GM19023 (cell line): ENCODE measurements at regions not wholly inside any gene's neighbourhood (a gene's known extent, or its start where the extent isn't known, plus 50 kb on each side); places are given as distances from the start of the nearest gene placed in this dataset.

Experiments used
- ATAC-seq: cut with Tn5 transposase; IDR thresholded peaks from one replicate; pipeline ENCODE4 v1.9.1; 2021; ENCODE audit warnings: mild to moderate bottlenecking, moderate library complexity; ENCODE audit not compliant: unreplicated experiment

DNA sequence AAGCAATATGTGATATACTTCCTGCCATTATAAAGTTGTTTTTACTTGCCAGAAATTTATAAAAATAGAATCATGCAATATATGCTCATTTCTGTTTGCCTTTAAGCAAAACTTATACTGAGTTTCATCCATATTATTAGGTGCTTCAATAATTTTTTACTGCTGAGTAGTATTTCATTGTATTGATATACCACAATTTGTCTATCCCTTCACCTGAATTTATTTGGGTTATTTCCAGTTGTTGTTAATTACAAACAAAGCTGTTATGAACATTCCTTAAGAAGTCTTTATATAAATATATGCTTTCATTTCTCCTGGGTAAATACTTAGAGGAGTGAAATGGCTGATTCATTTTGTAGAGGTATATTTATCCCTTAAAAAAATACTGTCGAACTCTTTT lies 864.1 kb downstream of the HACE1 start:
- no peak for ATAC-seq

GRCh38 chr6:103983860-103984259 lies 875.9 kb downstream of the HACE1 start:
- ATAC-seq: no peak

DNA sequence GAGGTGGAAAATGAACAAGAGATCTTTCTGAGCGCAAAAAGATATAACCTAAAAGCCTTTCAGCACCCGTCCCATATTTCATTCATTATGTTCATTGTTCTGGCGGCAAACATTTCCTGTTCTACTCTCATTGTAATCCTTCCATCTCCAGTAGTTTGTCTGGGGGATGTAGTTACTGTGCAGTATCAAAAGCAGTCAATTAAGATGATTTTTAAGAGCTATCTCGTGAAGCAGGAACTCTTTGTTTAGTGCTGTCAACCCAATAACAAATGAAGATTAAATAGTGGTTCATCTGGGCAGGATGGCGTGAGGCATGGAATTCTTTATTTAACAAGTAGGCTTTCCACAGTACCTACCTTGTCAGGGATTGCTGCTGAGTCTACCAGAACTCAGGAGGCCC lies 876.7 kb downstream of the HACE1 start:
- ATAC-seq: no peak

GRCh38 chr6:103982574-103982973 lies 877.1 kb downstream of the HACE1 start:
- ATAC-seq: no peak

- ATAC-seq: no peak
Observed at GRCh38 chr6:103979308-103979707, 880.4 kb downstream of the HACE1 start.

GRCh38 chr6:103937389-103937788 lies 922.3 kb downstream of the HACE1 start:
- ATAC-seq: no peak

DNA sequence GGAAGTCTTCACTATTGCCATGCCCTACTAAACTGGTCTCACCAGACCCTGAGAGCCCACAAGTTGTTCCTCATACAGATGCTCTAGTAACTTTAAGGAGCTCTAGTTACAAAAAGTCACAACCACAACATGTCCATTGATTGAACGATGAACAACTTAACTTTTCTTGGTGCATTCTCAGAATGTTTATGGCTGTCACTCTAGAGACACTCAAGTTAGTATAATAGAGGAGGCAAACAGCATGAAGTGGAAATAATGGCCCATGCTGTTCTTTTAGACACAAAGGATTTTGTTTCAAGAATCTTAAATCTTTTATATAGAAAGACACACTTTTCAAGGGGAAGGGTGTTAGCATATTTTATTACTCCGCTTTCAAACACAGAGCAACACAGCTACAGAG lies 934.4 kb downstream of the HACE1 start:
- no peak for ATAC-seq

DNA sequence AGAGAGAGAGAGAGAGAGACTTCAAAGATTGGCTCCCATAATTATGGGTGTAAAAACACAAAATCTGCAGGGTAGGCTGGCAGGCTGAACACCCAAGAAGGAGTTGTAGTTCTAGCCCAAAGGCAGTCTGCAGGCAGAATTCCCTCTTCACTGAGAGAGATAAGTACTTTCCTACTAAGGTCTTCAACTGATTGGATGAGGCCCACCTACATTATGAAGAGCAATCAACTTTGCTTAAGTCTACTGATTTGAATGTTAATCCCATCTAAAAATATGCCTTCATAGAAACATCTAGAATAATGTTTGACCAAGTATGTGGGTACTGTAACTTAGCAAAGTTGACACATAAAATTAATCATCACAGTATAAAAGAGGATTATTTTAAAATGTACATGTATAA lies 949.7 kb downstream of the HACE1 start:
- no peak for ATAC-seq

DNA sequence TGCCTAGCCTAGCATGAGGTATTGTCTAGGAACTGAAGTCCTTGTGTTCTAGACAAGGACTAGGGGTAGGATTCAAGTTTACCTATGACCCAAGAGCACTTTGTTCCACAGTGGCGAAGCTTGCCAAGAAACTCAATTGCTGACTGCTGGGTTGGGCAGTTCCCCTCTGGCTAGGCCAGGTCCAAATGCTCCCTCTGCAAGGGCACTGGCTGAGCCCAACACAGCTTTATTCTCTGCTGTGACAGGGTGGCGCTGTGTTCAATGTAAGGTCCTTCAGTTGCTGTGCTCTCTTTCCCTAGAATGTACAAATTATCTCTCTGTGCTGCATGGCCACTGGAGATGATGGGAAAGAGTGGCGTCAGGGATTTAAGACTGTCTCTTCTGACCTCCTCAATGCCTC lies 950.8 kb downstream of the HACE1 start:
- ATAC-seq: no peak

GRCh38 chr6:103895136-103895535 lies 964.6 kb downstream of the HACE1 start:
- no peak for ATAC-seq

DNA sequence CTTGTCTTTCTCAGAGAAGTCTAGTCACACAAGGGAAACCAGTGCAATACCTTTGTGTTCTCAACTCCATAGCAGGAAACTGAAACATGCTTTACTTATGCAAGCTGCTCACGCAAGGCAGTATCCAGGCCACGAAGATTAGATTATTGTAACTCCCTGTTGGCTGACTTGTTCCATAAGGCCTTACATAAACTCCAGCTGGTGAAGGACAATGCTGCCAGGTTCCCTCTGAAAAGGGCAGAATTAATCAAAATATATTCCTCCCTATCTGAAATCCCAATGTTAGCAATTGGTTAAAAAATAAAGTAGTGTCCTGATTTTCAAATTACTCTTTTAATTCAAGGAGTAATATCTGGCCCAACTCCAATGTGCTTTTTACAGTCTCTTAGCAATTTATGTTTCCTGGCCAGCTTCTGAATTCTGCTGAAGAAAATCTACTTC lies 966.6 kb downstream of the HACE1 start:
- ATAC-seq: no peak

- no peak for ATAC-seq
Observed at GRCh38 chr6:103886951-103887350, 972.8 kb downstream of the HACE1 start.

DNA sequence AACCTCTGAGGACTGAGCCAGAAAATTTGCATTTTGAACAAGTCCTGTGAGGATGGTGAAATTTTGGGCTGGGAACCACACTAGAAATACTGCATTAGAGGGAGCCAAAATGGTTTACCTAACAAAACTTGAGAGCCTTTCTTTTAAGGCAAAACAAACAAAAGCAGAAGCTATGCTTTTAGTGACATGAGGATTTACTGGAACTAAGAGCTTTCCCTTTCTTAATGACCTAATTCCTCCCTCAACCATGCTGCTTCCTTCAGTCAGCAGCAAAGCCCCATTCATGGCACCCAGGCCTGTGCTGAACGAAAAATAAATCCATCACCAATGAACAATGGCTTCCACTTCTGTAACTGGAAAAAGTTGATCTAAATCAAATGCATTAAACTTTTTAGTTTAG lies 974.3 kb downstream of the HACE1 start:
- no peak for ATAC-seq

GRCh38 chr6:103879800-103880199 lies 979.9 kb downstream of the HACE1 start:
- no peak for ATAC-seq

- no peak for ATAC-seq
Observed at GRCh38 chr6:103875221-103875620, 984.5 kb downstream of the HACE1 start.

GRCh38 chr6:103874575-103874974 lies 985.1 kb downstream of the HACE1 start:
- no peak for ATAC-seq

- no peak for ATAC-seq
Observed at GRCh38 chr6:103872678-103873077, 987.0 kb downstream of the HACE1 start.

DNA sequence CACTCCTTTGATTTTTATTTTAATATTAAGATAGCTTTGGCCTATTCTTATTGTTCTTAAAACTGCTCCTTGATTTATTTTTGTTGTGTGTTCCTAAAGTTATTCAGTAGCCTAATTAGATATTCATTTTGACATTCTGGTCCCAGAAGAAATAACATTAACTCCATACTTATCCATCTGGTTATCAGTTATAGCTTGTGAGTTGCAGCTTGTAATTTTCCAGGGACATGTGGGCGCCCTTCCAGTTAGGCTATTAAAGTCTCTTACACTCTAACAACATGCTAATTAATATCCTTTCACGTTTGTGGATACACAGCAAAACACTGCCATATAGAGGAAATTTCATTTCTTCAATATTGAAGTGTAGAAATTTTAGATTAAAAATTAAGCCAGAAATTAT lies 987.5 kb downstream of the HACE1 start:
- no peak for ATAC-seq

- ATAC-seq: no peak
Observed at GRCh38 chr6:103870970-103871369, 988.7 kb downstream of the HACE1 start.

- no peak for ATAC-seq
Observed at GRCh38 chr6:103862297-103862696, 997.4 kb downstream of the HACE1 start.

GRCh38 chr6:103858003-103858402 lies 1001.7 kb downstream of the HACE1 start:
- no peak for ATAC-seq

DNA sequence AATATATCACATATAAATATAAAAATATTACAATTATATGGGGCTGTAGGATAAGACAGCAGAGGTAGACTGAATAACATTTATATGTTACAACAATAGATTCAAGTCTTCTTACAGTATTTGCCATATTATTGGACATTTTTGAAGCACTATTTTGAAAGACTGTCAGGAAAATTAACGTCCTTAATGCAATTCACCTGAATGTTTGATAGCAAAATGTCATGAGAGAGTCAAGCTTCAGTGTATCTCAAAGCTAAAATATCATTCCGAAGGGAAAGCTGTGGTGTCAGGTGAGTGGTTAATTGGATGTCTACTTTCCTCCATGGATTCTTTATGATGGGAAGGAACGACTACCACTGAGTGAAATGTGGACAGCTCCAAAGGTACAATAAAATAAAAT lies 1004.0 kb downstream of the HACE1 start:
- ATAC-seq: no peak

DNA sequence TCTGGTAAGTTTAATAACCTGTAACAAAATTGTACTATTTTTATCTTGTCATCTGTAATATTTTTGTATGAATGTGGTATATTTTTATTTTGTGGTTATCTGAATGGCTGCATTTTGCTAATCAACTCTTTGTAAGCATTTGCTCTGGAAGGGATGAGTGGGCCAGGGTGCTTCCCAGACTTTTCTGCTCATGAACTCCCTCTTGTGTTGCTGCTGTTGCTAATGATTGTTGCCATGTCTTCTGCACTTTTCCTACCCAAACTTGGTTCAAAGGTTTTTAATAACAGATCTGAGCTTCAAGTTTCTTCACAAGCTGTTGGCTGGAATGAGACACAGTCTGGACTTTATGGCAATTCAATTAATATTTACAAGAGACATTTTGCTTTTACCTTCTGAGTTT lies 1005.7 kb downstream of the HACE1 start:
- ATAC-seq: no peak

DNA sequence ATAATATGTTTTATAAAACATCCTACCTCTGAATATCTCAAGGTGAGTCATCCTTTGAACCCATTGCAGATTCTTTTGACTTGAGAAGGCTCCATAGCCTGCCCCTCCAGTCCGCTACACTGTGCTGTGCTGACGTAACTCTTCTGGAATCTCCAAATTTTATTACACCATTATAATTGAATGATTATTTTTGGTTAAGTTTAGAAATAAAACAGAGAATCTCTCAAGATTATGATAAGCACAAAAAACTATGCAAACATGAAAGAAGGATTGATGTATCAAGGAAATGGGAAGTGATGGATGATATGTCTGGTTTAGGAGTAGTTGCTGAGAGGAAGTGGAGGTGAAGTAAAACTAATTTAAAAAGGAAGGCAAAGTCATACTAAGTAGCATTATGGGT lies 1021.3 kb downstream of the HACE1 start:
- ATAC-seq: no peak
